ENCODE measurements at regions not wholly inside any gene's neighbourhood (a gene's known extent, or its start where the extent isn't known, plus 50 kb on each side); places are given as distances from the start of the nearest gene placed in this dataset.
"Not testable (repeated sequence)": the region's sequence is repeated elsewhere in the genome, so short reads cannot be mapped to it uniquely, and the experiment has no call there.

DNA sequence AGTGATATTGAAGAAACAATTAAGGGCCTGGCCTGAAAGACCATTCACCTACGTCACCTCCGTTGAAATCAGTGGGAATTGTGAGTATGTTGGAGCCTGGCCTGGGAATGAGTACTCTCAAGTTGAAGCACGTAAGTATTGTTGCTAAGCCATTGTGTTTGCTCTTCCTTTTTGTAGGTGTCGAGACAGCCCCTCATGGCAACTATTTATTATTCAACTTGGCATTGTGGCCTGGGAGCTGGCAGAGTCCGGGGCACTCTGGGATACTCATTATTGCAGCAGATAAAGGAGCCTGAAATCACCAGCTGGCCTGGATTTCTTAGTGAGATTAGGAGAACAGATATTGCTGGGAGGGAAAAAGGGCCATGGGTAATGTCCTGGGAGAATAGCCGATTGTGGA is 147.4 kb downstream of the C12orf75 start:
- H3K27ac ChIP-seq (ENCODE audit: low read depth, low read length, poor library complexity, severe bottlenecking): no peak overlapping the region
- TF ChIP-seq EZH2 (IDR thresholded peaks at IDR 0.05; ENCODE audit: borderline replicate concordance, low read length): no peak
- TF ChIP-seq CTCF (IDR thresholded peaks at IDR 0.05; ENCODE audit: low read length): no peak
- no peak overlapping the region for H3K9ac ChIP-seq (ENCODE audit: low read length)
- no peaks in the 10 kb centered on the region for H3K36me3 ChIP-seq (ENCODE audit: insufficient read depth, low read length)
- H3K4me3 ChIP-seq (ENCODE audit: low read depth, low read length, poor library complexity, severe bottlenecking): no peak overlapping the region
- H3K9me3 ChIP-seq (ENCODE audit: low read length): no peaks in the 10 kb centered on the region
- H4K20me1 ChIP-seq (ENCODE audit: insufficient read depth, low read length): no peaks in the 10 kb centered on the region
- no peaks in the 10 kb centered on the region for H3K27me3 ChIP-seq (ENCODE audit: insufficient read depth, low read length)
- H3K4me2 ChIP-seq (ENCODE audit: low read length): no peak overlapping the region
- no peak overlapping the region for H2AFZ ChIP-seq (ENCODE audit: low read length)
- no peaks in the 10 kb centered on the region for H3K79me2 ChIP-seq (ENCODE audit: insufficient read depth, low read length)
- no peaks in the 10 kb centered on the region for H3K9me2 ChIP-seq (ENCODE audit: low read depth, low read length)
- no peaks in the 10 kb centered on the region for H3F3A ChIP-seq (ENCODE audit: insufficient read depth, low read length)
- no peaks in the 10 kb centered on the region for H3K4me1 ChIP-seq (ENCODE audit: insufficient read depth, low read length, severe bottlenecking)

DNA sequence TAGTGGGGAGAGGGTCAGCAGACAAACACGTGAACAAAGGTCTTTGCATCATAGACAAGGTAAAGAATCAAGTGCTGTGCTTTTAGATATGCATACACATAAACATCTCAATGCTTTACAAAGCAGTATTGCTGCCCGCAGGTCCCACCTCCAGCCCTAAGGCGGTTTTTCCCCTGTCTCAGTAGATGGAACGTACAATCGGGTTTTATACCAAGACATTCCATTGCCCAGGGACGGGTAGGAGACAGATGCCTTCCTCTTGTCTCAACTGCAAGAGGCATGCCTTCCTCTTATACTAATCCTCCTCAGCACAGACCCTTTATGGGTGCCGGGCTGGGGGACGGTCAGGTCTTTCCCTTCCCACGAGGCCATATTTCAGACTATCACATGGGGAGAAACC is 148.3 kb downstream of the C12orf75 start:
- H3K9ac ChIP-seq (ENCODE audit: low read length); H3K9me2 ChIP-seq (ENCODE audit: low read depth, low read length); H3K9me3 ChIP-seq (ENCODE audit: low read length); H3K27me3 ChIP-seq (ENCODE audit: insufficient read depth, low read length); H4K20me1 ChIP-seq (ENCODE audit: insufficient read depth, low read length); H3K27ac ChIP-seq (ENCODE audit: low read depth, low read length, poor library complexity, severe bottlenecking); H3K4me2 ChIP-seq (ENCODE audit: low read length); H2AFZ ChIP-seq (ENCODE audit: low read length); H3F3A ChIP-seq (ENCODE audit: insufficient read depth, low read length); H3K4me1 ChIP-seq (ENCODE audit: insufficient read depth, low read length, severe bottlenecking); H3K36me3 ChIP-seq (ENCODE audit: insufficient read depth, low read length); H3K4me3 ChIP-seq (ENCODE audit: low read depth, low read length, poor library complexity, severe bottlenecking); H3K79me2 ChIP-seq (ENCODE audit: insufficient read depth, low read length): not testable (repeated sequence)

DNA sequence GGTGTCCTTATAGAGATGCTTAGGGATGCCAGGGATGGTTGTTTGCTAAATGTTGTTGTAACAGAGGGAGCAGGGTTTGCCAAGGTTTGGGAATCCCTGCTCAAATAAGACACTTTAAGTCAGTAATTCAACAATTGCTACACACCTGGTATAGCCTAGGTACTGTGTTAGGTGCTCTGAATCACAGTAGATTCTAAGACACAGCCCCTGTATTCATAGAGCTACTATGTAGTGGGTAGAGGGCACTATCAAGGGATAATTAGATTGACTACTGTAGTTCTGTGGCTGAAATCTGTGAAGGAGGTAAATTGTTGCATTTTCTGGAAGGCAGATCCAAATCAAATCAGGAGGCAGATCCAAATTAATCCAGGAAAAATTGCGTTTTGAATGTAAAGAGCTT is 149.2 kb downstream of the C12orf75 start:
- Histone ChIP-seq H3K4me2 (ENCODE audit: low read length) (no peak overlapping the region), H3K4me1 (ENCODE audit: insufficient read depth, low read length, severe bottlenecking) (no peaks in the 10 kb centered on the region), H3K27ac (ENCODE audit: low read depth, low read length, poor library complexity, severe bottlenecking) (no peak overlapping the region), H2AFZ (ENCODE audit: low read length) (no peak overlapping the region), H3K27me3 (ENCODE audit: insufficient read depth, low read length) (no peaks in the 10 kb centered on the region), H3K4me3 (ENCODE audit: low read depth, low read length, poor library complexity, severe bottlenecking) (no peak overlapping the region), H3K79me2 (ENCODE audit: insufficient read depth, low read length) (no peaks in the 10 kb centered on the region), H4K20me1 (ENCODE audit: insufficient read depth, low read length) (no peaks in the 10 kb centered on the region), H3K9me2 (ENCODE audit: low read depth, low read length) (no peaks in the 10 kb centered on the region), H3K36me3 (ENCODE audit: insufficient read depth, low read length) (no peaks in the 10 kb centered on the region), H3K9ac (ENCODE audit: low read length) (no peak overlapping the region), H3K9me3 (ENCODE audit: low read length) (no peaks in the 10 kb centered on the region), H3F3A (ENCODE audit: insufficient read depth, low read length) (no peaks in the 10 kb centered on the region)
- TF ChIP-seq EZH2 (IDR thresholded peaks at IDR 0.05; ENCODE audit: borderline replicate concordance, low read length) (no peak), CTCF (IDR thresholded peaks at IDR 0.05; ENCODE audit: low read length) (no peak)

- no peaks in the 10 kb centered on the region for H3K36me3 ChIP-seq (ENCODE audit: insufficient read depth, low read length)
These were observed 149.7 kb downstream of the C12orf75 start for GRCh38 chr12:105480162-105480561.

More at GRCh38 chr12:105480162-105480561, 149.7 kb downstream of the C12orf75 start:
- H3K4me3 ChIP-seq (ENCODE audit: low read depth, low read length, poor library complexity, severe bottlenecking): no peak overlapping the region
- no peak overlapping the region for H3K4me2 ChIP-seq (ENCODE audit: low read length)
- TF ChIP-seq EZH2 (IDR thresholded peaks at IDR 0.05; ENCODE audit: borderline replicate concordance, low read length) (no peak), CTCF (IDR thresholded peaks at IDR 0.05; ENCODE audit: low read length) (no peak)
- H3K27ac ChIP-seq (ENCODE audit: low read depth, low read length, poor library complexity, severe bottlenecking): no peak overlapping the region
- H4K20me1 ChIP-seq (ENCODE audit: insufficient read depth, low read length): no peaks in the 10 kb centered on the region
- H3K4me1 ChIP-seq (ENCODE audit: insufficient read depth, low read length, severe bottlenecking): no peaks in the 10 kb centered on the region
- no peak overlapping the region for H3K9ac ChIP-seq (ENCODE audit: low read length)
- no peaks in the 10 kb centered on the region for H3K79me2 ChIP-seq (ENCODE audit: insufficient read depth, low read length)
- H3K27me3 ChIP-seq (ENCODE audit: insufficient read depth, low read length): no peaks in the 10 kb centered on the region
- H2AFZ ChIP-seq (ENCODE audit: low read length): no peak overlapping the region
- no peaks in the 10 kb centered on the region for H3K9me2 ChIP-seq (ENCODE audit: low read depth, low read length)
- no peaks in the 10 kb centered on the region for H3K9me3 ChIP-seq (ENCODE audit: low read length)
- no peaks in the 10 kb centered on the region for H3F3A ChIP-seq (ENCODE audit: insufficient read depth, low read length)

Measured in OCI-LY1 (cell line).